ENCODE measurements at regions not wholly inside any gene's neighbourhood (a gene's known extent, or its start where the extent isn't known, plus 50 kb on each side); places are given as distances from the start of the nearest gene placed in this dataset.

GRCh38 chr1:163422738-163423404, 101.1 kb downstream of the NUF2 start:
- Histone ChIP-seq H3K27ac (no peak overlapping the region), H3K4me3 (no peak overlapping the region)
- no peak for DNase-seq (ENCODE audit: low spot score)
- no peak for TF ChIP-seq CTCF (IDR thresholded peaks at IDR 0.05)

GRCh38 chr1:163426505-163427251, 104.9 kb downstream of the NUF2 start:
- H3K27ac ChIP-seq, result no peak overlapping the region
- no peak for DNase-seq (ENCODE audit: low spot score)
- no peak overlapping the region for H3K4me3 ChIP-seq
- no peak for TF ChIP-seq CTCF (IDR thresholded peaks at IDR 0.05)

GRCh38 chr1:163427279-163427678, 105.5 kb downstream of the NUF2 start:
- Histone ChIP-seq H3K4me3 (no peak overlapping the region), H3K27ac (no peak overlapping the region)
- no peak for TF ChIP-seq CTCF (IDR thresholded peaks at IDR 0.05)
- DNase-seq (ENCODE audit: low spot score), result no peak

GRCh38 chr1:163436140-163436812, 114.5 kb downstream of the NUF2 start:
- no peak for TF ChIP-seq CTCF (IDR thresholded peaks at IDR 0.05)
- no peak overlapping the region for H3K27ac ChIP-seq
- H3K4me3 ChIP-seq, result no peak overlapping the region
- DNase-seq (ENCODE audit: low spot score), result no peak

- Histone ChIP-seq H3K27ac (no peak overlapping the region), H3K4me3 (no peak overlapping the region)
- TF ChIP-seq CTCF (IDR thresholded peaks at IDR 0.05), result no peak
- no peak for DNase-seq (ENCODE audit: low spot score)
These were observed 117.7 kb downstream of the NUF2 start for GRCh38 chr1:163439471-163439870.

- no peak overlapping the region for H3K27ac ChIP-seq
- no peak for DNase-seq (ENCODE audit: low spot score)
- TF ChIP-seq CTCF (IDR thresholded peaks at IDR 0.05), result no peak
- no peak overlapping the region for H3K4me3 ChIP-seq
These were observed 118.3 kb downstream of the NUF2 start for GRCh38 chr1:163440090-163440489.

All from coronary artery (tissue), 2 donors.